Left forelimb (tissue), 1 donor: ENCODE measurements at regions not wholly inside any gene's neighbourhood (a gene's known extent, or its start where the extent isn't known, plus 50 kb on each side); places are given as distances from the start of the nearest gene placed in this dataset.

Experiments used
- DNase-seq: peaks from one replicate; pipeline ENCODE4 v3.0.0-alpha.2; 2018; ENCODE audit warnings: low spot score

DNA sequence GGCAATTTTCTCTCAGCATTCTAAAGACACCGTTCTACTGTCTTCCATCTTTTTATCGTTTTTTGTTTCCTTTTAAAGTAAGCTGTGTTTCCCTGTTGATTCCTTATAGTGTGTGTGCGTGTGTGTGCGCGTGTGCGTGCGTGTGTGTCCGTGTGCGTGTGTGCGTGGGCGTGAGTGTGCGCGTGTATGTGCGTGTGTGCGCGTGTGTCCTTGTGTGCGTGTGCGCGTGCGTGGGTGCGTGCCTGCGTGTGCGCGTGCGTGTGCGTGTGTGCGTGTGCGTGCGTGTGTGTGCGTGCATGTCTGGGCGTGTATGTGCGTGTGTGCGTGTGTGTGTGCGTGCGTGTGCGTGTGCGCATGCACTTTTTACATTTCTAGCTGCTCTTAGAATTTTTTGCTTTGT, 1033.7 kb downstream of the BRD1 start:
- no peak for DNase-seq

DNA sequence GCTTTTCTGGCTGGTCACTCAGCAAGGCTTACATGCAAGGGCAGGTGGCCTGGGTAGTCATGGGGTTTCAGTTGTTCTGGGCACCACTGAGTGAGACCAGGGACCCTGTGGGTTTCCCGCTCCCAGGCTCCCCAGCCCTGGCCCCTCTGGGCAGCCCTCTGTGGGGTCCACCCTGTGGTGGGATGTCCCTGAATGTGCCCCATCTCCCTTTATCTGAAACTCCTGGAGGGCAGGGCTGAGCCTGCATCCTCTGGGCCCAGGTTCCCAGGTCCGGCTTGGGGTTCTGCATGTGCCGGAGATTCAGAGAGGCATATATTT, 1041.0 kb downstream of the BRD1 start:
- DNase-seq: no peak

DNA sequence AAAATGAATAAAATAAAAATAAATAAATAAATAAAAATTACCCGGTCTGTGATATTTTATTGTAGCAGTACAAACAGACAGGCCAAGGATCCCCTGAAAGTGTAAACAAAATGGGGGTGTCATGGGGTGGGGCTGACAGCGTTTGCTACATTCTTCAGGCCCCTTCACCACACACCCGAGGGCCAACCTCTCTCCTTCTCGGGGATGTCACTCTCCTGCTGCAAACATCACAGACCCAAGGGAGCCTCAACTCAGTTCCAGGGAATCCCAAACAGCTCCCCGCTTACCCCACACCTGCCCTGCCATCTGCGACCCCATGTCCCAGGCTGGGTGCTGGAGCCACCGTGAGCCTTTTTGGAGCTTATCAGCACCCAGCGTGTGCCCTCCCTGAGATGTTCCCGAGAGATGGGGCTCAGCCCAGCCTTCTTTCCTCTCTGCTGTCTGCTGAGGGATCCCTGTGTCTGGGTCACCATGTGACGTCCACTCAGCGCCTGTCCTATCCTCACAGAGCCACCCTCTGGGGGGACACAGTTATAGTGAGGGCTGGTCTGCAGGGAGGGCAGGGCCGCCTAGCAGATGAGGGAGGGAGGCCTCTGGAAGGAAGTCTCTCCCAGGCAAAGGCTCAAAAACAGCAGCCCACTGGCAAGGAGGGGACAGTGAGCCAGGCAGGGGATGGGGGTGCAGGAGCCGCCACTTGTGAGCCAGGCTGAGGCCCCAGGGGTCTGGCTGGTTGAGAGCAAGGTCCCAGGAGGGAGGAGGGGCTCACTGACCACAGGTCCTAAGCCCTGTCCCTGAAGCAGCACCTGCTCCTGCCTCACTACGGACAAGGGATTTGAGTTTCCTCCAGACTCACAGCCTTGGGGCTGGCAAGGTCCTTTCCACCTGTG, 1041.6 kb downstream of the BRD1 start:
- no peak for DNase-seq

DNA sequence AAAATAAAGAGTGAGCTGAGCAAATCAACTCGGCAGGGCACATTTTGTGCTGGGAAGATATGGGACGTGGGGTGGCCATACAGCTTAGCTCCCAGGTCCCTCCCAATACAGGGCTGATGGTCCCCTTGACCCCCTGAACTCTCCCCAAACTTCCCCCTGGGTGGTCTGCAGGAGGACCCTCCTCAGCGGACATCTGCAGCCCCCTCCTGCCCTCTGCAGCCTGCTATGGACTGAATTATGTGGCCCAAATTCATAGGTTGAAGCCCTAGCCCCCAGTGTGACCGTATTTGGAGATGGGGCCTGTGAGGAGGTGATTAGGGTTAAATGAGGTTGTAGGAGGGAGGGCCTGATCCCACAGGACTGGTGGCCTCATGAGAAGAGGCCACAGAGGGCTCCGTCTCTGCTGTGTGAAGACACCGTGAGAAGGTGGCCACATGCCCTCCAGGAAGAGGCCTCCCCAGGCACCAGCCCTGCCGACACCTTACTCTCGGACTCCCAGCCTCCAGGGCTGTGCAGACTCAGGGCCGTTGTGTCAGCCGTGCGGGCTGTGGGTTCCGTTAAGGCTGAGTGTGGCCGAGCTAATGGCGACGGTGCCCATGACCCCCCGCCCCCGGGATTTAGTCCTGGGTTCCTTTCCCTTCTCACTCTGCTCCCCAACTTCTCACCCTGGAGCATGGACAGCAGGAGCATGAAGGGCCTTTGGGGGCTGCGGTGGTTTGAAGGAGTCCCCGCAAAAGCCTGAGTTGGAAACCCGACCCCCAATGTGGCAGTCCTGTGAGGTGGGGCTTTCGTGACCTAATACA, 1042.8 kb downstream of the BRD1 start:
- no peak for DNase-seq

DNA sequence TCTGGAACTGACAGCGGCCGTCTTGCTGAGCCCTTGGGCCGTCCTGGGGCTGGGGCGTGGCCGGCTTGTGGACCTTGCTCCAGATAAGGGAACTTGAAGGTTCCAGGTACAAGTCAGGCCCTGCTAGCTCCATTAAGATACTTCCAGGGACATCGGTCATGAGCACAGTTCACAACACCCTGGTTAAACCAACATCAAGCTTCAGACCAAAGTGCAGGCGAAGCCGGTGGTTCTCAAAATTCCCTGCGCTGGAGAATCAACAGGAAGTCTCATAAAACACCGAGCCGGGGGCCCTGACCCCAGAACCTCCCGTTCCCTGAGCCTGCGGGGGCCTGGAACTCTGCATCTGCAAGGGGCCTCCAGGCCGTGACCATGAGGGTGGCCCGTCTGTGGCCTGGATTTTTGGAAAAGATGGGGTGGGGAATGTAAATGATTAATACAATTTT, 1043.8 kb downstream of the BRD1 start:
- peak; percentile 58 for DNase-seq

DNA sequence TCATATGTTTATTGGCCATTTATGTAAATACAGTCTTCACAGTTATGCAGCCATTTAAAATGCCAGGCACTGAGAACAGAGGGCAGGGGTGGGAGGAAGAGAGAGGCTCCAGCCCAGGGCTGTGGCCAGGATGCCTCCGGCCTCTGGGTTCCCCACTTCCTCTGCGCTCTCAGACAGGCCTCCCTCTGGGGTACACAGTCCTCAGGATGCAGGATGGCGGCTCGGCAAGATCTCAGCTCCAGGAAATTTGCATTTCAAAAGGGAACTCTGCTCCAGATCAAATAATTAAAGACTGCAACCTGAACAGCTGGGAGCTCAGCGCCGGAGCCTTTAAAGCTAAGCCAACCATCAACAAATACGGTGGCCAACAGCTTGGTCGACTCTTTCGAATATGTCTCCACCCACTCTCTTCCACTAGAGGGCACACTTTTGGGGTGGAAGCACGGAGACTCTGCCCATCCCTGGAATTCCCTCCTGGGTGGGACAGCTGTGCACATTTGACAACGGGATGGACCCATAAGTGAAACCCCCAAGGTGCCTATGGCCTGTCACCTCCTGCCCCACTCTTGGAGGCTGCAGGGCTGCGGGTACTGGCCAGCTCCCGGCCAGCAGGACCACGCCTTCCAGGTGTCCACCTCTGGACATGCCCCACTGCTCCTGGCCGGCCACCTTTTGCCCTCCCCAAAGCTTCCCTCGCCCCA, 1044.7 kb downstream of the BRD1 start:
- no peak for DNase-seq

DNA sequence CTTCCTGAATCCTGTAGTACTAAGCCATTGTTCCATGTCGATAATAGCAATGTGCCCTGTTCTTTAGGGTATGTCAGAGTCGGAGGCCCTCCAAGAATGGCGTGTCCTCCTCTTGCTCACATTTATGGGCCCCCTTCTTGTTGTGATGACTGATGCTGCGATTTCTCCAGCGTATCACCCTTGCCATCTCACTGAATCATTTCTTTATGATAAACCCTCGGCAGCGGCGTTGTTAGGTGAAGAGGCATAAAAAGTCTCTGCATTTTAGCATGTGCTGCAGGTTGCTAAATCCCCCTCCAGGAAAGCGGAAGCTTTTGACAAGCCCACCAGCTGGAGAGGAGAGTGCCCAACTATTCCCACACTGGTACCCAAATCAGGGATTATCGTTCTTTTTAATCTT, 1045.3 kb downstream of the BRD1 start:
- DNase-seq: no peak

DNA sequence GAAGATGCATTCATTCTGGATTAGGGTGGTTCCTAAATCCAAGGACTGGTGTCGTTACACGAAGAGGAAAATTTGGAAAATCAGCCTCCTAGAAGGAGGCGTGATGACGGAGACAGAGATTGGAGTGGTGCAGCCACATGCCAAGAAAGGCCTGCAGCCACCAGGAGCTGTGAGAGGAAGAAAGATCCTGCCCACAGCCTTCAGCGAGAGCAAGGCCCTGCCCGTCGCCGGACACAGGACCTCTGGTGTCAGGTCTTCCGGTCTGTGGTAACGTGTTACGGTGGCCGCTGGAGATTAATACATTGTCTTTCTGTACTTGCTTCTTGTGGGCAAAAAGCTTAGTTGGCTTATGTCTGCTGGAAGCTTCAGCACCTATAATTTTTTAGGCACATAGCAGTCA, 1045.8 kb downstream of the BRD1 start:
- no peak for DNase-seq

DNA sequence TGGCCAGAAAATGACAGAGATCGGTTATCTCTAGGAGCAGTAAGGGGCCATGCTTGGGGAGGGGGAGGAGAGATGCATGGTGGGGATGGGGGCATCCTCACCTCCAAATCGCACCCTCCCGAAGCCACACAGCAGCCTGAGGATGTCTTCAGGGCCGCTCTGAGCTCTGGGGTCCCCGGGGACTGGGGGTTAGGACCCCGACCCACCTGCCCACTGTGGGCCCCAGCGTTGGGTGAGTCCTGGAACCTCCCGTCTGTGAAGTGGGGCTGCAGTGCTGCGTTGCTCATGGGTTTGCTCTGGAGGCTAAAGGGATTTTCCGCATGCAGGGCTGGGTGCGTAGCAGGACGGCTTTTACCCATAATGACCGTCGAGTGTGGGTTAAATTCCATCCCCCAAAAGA, 1046.3 kb downstream of the BRD1 start:
- DNase-seq: no peak

DNA sequence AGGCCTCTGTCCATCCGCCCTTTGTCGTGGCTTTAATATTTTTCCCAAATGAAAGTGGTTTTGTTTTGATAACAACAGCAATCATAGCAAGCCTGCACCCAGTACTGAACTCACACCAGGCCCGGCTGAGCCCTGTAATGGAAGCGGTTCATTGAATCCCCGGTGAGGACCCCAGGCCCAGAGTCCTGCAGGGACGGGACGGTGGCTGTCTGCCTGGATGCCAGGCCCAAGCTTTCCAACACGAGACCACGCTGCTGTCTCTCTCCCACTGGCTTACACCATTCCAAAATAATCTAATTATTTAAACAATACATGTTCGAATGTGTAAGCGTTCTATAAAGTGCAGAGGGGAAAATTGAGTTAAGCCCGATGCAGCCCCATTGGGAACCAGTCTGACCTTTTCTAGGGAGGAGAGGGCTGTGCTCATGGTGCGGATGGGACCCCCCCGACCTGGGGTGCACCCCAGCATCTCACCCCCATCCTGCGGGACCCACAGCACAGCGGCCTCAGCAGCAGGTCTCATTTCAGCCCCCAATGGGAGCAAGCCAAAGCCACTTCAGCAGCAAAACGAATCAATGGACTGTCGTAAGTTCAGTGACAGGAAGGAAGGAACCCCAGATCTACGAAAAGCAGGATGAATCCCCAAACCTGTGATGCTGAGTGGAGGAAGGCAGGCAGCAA, 1046.9 kb downstream of the BRD1 start:
- no peak for DNase-seq

DNA sequence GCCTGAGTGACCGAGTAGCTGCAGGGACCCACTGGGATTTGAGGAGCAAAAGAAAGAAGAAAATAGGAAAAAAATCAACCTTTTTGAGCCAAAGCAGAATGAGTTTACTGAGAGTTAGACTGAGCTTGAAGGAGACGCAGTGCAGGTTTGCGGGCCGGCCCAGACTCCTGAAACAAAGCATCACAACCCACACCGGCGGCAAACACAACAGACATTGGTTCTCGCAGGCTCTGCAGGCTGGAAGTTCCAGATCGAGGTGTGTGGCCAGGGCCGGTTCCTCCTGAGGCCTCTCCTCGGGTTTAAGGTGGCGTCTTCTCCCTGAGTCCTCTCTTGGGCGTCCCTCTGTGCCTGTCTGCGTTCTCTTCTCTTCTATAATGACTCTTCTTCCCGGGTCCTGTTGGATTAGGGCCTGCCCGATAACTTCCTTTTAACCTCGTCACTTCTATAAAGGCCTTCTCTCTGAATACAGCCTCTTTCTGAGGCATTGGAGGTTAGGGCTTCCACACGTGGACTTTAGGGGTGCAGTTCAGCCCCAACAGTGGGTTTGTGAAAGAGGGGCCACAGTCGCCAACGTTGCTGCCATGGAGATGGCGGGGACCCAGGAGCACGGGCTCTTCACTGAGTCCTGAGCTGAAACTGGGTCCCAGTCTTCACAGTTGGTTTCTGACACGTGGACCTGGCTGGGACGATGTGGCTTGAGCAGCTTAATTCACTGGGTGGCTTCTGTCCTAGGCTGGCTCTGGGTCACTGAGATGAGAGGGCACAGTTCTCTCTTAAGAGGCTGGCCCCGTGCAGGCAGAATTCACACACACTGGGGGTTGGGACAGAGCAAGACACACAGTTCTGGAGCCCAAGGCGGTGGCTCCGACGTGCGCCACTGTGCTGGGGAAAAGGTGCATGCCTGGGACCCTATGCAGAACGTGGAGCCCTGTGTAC, 1047.7 kb downstream of the BRD1 start:
- DNase-seq: no peak

DNA sequence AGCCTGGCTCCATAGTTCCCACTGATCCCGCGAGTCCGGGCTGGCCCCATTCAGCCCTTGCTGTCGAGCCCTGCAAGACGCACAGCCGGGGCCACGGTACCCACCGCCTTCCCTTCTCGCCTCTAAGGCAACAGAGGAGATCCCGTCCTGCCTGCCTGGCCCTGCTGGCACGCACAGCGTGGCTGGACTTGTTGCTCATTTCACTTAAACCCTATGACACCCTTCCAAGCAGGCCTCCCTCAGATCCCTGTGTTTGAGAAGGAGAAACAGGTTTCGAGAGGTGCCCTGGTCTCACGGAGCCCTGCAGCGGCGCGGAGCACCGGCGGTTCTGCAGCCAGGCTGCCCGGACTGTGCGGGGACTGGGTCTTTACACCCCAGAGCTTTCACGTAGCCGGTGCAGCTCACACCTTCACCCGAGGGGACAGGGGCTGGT, 1048.4 kb downstream of the BRD1 start:
- no peak for DNase-seq

DNA sequence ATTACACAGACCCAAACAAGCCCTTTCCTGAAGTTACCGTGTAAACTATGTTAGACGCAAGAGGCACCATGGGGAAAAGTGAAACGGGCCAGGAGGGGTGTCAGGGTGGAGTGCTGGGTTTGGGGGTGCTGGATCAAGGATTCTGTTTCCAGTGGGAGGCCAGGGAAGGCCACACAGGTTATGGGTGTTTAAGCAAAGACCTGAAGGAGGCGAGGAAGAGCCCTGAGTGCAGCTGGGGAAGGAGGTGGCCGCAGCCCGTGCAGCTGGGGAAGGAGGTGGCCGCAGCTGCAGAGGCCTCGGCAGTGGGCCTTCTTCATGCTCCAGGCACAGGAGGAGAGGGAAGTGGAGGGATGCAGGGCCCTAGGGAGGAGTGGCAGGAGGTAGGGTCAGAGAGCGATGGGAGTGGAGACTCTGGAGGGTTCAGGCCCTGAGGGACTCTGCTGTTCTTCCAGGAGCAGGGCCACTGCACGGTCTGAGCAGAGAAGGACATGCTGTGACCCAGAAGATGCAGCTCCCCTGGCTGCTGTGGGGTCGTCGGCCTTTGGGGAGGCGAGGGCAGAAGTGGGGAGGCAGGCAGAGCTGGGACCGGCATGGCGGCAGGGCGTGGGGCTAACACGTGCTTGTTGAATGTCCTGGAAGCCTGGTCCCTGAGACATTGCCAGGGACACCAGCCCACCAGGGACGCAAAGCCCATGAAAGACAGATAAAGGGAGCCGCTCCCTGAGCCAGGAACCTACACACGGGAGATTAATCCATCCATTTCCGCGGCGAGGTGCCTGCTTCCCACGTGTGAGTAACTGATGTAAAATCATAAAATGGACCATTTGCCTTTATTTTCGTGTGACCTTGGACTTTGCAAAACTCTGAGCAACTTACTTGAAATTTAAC, 1049.1 kb downstream of the BRD1 start:
- no peak for DNase-seq

DNA sequence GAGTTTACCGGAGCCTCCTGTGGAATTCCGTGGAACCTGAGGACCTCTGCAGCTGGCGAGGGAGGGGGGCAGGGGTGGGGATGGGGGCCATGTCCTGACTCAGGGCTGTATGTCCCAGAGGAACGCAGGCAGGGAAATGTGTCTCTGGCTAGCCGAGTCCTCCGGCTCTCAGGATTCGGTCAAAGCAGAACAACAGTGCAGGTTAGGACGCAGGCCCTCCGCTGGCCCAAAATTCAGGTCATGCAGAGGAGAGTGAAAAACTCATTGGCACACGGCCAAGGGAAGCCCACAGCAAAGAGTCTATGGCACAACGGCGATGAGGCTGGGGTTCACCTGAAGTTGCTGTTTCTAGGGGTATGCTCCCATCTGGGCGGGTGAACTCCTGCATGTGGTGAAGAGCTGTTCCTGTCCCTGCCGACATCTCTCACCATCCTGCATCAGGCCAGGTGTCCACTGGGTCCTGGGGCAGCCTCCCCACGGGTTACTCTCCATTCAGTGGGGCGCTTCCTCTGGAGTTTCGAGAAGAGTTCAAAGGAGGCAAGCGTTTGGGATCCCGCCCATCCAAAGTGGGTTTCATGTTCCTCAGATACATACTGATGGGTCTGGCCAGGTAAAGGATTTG, 1055.3 kb downstream of the BRD1 start:
- DNase-seq: no peak

DNA sequence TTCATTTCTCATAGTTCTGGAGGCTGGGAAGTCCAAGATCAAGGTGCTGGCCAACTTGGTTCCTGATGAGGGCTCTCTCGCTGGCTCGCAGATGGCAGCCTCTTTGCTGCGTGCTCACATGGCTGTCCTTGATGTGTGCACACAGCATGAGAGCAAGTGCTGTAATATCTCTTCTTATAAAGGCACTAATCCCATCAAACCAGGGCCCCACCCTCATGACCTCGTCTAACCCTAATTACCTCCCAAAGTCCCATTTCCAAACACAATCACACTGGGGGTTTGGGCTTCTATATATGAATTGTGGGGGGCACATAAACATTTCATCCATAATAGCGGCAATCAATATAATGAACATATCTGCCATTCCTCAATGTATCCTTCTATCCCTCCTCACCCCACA, 1062.1 kb downstream of the BRD1 start:
- no peak for DNase-seq

DNA sequence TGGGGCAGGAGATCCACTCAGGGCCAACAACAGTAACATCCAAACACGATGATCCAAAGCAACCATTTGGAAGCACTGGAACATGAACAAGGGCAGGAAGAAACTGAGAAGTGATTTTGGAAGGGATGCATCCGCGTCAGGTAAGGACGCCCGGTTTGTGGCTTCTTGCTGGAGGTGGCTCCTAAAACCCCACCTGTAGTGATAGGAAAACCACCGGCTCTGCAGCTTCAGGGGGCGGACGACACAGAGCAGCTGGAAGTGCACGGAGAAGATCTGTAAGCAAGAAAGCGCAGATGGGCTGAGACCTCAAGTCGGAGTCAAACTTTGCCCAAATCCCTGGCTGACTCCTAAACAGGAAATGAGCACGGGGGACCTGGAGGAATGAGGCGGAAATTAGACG, 1066.1 kb downstream of the BRD1 start:
- peak; percentile 11 for DNase-seq

DNA sequence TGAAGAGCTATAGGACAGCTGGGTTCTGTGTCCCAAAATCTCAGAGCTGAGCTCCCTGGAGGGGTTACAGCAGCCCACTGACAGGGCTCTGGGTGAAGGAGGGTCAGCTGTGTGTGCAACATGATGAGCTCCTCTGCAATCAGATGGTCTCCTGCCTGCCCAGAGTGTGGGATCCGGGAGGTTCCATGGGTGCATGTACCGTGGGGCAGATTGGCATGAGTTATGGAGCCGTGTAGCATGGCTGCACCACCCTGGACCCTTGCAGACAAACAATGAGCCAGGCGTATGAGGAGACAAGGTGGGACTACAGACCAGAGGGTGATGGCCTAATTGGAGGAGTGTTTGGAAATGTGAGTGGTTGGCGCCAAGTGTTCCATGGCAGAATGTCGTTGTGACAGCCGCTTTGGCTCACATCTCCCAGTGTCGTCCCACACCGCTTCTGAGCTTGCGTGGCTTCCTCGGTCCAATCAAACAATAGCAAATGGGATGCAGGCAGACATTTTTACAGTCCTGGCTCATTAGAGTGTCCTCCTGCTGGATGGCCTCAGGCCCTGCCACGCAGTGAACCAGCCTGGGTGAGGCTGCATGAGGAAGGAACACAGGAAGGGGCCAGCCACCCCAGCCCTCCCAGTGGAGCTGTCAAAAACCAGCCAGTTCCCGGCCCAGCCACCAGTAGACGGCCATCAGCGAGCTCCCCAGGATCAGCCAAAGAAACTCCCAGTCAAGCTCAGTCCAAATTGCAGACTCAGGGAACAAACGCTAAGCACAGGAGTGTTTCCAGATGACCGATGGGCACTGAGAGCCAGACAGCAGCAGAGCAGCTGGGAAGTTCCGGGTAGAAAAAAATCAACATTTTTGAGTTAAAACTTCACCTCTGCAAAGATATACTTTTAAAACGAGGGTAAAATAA, 1066.9 kb downstream of the BRD1 start:
- DNase-seq: peak; percentile 55
